Sigmoid colon (tissue), 6 donors: ENCODE measurements at regions not wholly inside any gene's neighbourhood (a gene's known extent, or its start where the extent isn't known, plus 50 kb on each side); places are given as distances from the start of the nearest gene placed in this dataset.

Experiments used
- DNase-seq: peaks from one replicate; pipeline ENCODE4 v3.0.0-alpha.2; 2019
- H3K27ac ChIP-seq, 4 donors: fragments of 200-600 bp; sonication (generic); one replicate each; pipeline ENCODE4 v1.5.1; 2016 to 2019; ENCODE audit warnings: mild to moderate bottlenecking in 1 of 4
- H3K27me3 ChIP-seq, 3 donors: fragments of 200-600 bp; sonication (generic); one replicate each; pipeline ENCODE4 v1.5.1; 2019; ENCODE audit warnings: mild to moderate bottlenecking in 1 of 3
- H3K36me3 ChIP-seq, 4 donors: fragments of 200-600 bp; sonication (generic); one replicate each; pipeline ENCODE4 v1.5.1; 2016 to 2019
- H3K4me1 ChIP-seq, 4 donors: fragments of 200-600 bp; sonication (generic); one replicate each; pipeline ENCODE4 v1.5.1; 2017 to 2019
- H3K4me3 ChIP-seq, 4 donors: fragments of 200-600 bp; sonication (generic); one replicate each; pipeline ENCODE4 v1.5.1; 2017 to 2019; ENCODE audit warnings: mild to moderate bottlenecking in 2 of 4, moderate library complexity in 1 of 4
- H3K9me3 ChIP-seq, 4 donors: fragments of 200-600 bp in 3 of 4; sonication (generic) in 3 of 4; one replicate each; pipeline versions ENCODE4 v1.5.1 to v1.6.1; 2013 to 2019
- CTCF ChIP-seq, 4 experiments: fragments of 450-650 bp in 3 of 4; fragments of 200-600 bp in 1 of 4; IDR thresholded peaks; one replicate each; pipeline ENCODE4 v1.5.1; 2016 to 2019; ENCODE audit warnings: antibody characterized with exemption in 4 of 4, mild to moderate bottlenecking in 3 of 4, moderate library complexity in 2 of 4
- EP300 ChIP-seq, 4 donors: sonication (generic); formaldehyde crosslinking; IDR thresholded peaks; one replicate each; pipeline ENCODE4 v1.6.1; 2017; ENCODE audit warnings: antibody characterized with exemption in 4 of 4
- POLR2A ChIP-seq, 2 donors: fragments of 450-650 bp; IDR thresholded peaks; one replicate each; pipeline ENCODE4 v1.6.1; 2016; ENCODE audit warnings: antibody characterized with exemption in 2 of 2, mild to moderate bottlenecking in 2 of 2, moderate library complexity in 2 of 2
- POLR2AphosphoS5 ChIP-seq, 4 donors: sonication (generic); formaldehyde crosslinking; IDR thresholded peaks; one replicate each; pipeline ENCODE4 v1.6.1; 2017; ENCODE audit warnings: antibody characterized with exemption in 4 of 4
- WGBS, 2 donors: extraction: QIAGEN DNeasy Blood & Tissue Kit; methylation state at CpG; one replicate each; pipeline ENCODE4 v1.1.7; 2013; 5-methylcytosine and 5-hydroxymethylcytosine counted together
- intact Hi-C: fragments of 100-400 bp; cut with DNase I; formaldehyde crosslinking; loops from one replicate; pipeline ENCODE4 v1.15.1; 2023
- donor health status: healthy with polysubstance abuse.
- donor health status: healthy.

DNA sequence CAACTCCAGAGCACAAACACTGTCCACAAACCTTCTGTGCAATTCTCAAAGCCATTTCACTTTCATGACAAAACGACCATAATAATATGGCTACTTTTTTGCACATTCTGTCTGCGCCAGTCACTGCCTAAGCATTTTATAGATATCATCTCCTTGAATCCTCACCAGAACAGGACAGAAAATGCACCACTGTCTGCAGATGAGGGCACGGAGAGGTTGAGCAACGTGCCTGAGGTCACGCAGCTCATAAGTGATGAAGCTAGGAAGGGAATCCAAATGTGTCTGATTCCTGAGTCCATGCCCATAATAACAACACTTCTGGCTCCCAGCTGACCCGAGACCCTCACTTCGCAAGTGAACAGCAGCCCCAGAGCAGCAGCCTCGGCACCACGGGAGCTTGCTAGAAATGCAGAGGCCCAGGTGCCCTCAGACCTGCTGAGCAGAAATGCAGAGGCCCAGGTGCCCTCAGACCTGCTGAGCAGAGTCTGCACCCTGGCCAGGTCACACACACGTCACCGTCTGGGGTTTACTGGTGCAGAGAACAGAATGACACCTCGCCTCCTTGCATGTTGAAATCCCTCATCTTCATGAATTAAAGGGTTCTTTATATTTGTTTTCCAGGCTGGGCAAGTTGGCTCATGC is 265.2 kb downstream of the BMP7 start:
- Histone ChIP-seq H3K27me3 (no peaks in the 10 kb centered on the region), H3K4me3 (no peak overlapping the region), H3K27ac (no peak overlapping the region), H3K4me1 (no peaks in the 10 kb centered on the region), H3K9me3 (peaks cover 0 to 12% (median 6%) of the 10 kb centered on the region in 4 donors), H3K36me3 (no peaks in the 10 kb centered on the region)
- no peak for DNase-seq
- TF ChIP-seq EP300 (IDR thresholded peaks at IDR 0.05) (no peak), CTCF (IDR thresholded peaks at IDR 0.05) (no peak), POLR2AphosphoS5 (IDR thresholded peaks at IDR 0.05) (no peak), POLR2A (IDR thresholded peaks at IDR 0.05) (no peak)
- 74 to 81% methylated on average over 12 of the region's 12 CpGs for WGBS, 2 donors
- intact Hi-C loops = no loop called here

GRCh38 chr20:57002066-57002570 is 264.3 kb downstream of the BMP7 start:
- no peak overlapping the region for H3K4me3 ChIP-seq
- no peak for DNase-seq
- WGBS, 2 donors = 72 to 80% methylated on average over 15 of the region's 15 CpGs
- TF ChIP-seq POLR2AphosphoS5 (IDR thresholded peaks at IDR 0.05) = no peak
- no peak for TF ChIP-seq EP300 (IDR thresholded peaks at IDR 0.05)
- TF ChIP-seq CTCF (IDR thresholded peaks at IDR 0.05) = no peak
- no peak for TF ChIP-seq POLR2A (IDR thresholded peaks at IDR 0.05)
- H3K4me1 ChIP-seq = peaks cover 0 to 5% (median 2%) of the 10 kb centered on the region in 4 donors
- intact Hi-C loops = no loop called here
- H3K27ac ChIP-seq = no peak overlapping the region
- H3K27me3 ChIP-seq = no peaks in the 10 kb centered on the region
- H3K9me3 ChIP-seq = peaks cover 0 to 12% (median 6%) of the 10 kb centered on the region in 4 donors
- H3K36me3 ChIP-seq = no peaks in the 10 kb centered on the region

GRCh38 chr20:57003012-57003411 is 263.4 kb downstream of the BMP7 start:
- Histone ChIP-seq H3K9me3 (peaks cover 0 to 12% (median 5%) of the 10 kb centered on the region in 4 donors), H3K36me3 (no peaks in the 10 kb centered on the region), H3K27ac (no peak overlapping the region), H3K4me1 (peaks cover 0 to 14% (median 6%) of the 10 kb centered on the region in 4 donors), H3K27me3 (no peaks in the 10 kb centered on the region), H3K4me3 (no peak overlapping the region)
- WGBS, 2 donors = 29 to 38% methylated on average over 7 of the region's 7 CpGs
- DNase-seq = no peak
- intact Hi-C loops = no loop called here
- TF ChIP-seq POLR2A (IDR thresholded peaks at IDR 0.05) (no peak), CTCF (IDR thresholded peaks at IDR 0.05) (no peak), POLR2AphosphoS5 (IDR thresholded peaks at IDR 0.05) (no peak), EP300 (IDR thresholded peaks at IDR 0.05) (no peak)

DNA sequence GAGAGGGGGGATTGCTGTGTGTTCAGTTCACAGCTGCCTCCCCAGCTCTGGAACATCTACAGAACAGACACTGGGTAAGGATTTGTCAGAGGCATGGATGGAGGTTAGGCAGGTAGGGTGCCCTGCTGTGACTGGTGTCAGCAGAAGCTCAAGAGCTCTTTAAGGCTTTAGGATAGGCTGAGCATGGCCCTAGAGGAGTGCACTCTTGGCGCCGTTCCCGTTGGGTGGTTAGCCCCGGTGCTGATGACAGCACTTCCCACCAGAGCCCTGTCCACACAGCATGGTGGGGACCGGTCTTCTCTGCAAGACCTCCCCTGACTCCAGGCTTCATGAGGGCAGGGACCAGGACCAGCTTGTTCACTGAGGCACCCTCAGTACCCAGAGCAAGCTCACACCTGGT is 262.0 kb downstream of the BMP7 start:
- no peaks in the 10 kb centered on the region for H3K36me3 ChIP-seq
- H3K4me3 ChIP-seq = no peak overlapping the region
- peaks cover 0 to 2% (median 0%) of the 10 kb centered on the region in 3 donors for H3K27me3 ChIP-seq
- H3K4me1 ChIP-seq = peaks cover 0 to 20% (median 14%) of the 10 kb centered on the region in 4 donors
- TF ChIP-seq CTCF (IDR thresholded peaks at IDR 0.05) = no peak
- TF ChIP-seq EP300 (IDR thresholded peaks at IDR 0.05) = no peak
- no peak for TF ChIP-seq POLR2A (IDR thresholded peaks at IDR 0.05)
- TF ChIP-seq POLR2AphosphoS5 (IDR thresholded peaks at IDR 0.05) = no peak
- no peak for DNase-seq
- WGBS, 2 donors = 87 to 89% methylated on average over 5 of the region's 5 CpGs
- H3K9me3 ChIP-seq = peaks cover 0 to under 1% (median 0%) of the 10 kb centered on the region in 4 donors
- intact Hi-C loops = no loop called here
- no peak overlapping the region for H3K27ac ChIP-seq
